ENCODE measurements at regions not wholly inside any gene's neighbourhood (a gene's known extent, or its start where the extent isn't known, plus 50 kb on each side); places are given as distances from the start of the nearest gene placed in this dataset.

DNA sequence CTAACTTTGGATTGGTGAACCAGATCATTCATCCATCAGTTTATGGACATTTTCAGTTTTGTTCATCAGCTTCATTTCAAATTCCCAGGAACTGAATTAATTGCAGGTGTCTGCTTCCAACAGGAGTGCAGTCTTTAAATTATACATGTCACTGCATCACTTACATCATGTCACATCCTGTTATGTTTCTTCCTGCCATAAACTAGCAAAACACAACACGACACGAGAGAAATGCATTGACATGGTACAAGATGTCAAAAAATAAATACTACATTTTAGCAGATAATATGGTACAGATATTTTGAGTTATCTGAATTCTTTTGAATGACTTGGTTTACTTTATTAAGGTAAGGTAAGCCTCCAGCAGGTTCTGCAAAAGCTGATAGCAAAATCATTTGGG, 415.5 kb downstream of the NR2F1-AS1 start:
- TF ChIP-seq, protein P1, sequence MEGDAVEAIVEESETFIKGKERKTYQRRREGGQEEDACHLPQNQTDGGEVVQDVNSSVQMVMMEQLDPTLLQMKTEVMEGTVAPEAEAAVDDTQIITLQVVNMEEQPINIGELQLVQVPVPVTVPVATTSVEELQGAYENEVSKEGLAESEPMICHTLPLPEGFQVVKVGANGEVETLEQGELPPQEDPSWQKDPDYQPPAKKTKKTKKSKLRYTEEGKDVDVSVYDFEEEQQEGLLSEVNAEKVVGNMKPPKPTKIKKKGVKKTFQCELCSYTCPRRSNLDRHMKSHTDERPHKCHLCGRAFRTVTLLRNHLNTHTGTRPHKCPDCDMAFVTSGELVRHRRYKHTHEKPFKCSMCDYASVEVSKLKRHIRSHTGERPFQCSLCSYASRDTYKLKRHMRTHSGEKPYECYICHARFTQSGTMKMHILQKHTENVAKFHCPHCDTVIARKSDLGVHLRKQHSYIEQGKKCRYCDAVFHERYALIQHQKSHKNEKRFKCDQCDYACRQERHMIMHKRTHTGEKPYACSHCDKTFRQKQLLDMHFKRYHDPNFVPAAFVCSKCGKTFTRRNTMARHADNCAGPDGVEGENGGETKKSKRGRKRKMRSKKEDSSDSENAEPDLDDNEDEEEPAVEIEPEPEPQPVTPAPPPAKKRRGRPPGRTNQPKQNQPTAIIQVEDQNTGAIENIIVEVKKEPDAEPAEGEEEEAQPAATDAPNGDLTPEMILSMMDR (conservative IDR thresholded peaks at IDR 0.05): no peak
- no peak for TF ChIP-seq ZFX (IDR thresholded peaks at IDR 0.05)
- H3K27ac ChIP-seq: no peak overlapping the region

DNA sequence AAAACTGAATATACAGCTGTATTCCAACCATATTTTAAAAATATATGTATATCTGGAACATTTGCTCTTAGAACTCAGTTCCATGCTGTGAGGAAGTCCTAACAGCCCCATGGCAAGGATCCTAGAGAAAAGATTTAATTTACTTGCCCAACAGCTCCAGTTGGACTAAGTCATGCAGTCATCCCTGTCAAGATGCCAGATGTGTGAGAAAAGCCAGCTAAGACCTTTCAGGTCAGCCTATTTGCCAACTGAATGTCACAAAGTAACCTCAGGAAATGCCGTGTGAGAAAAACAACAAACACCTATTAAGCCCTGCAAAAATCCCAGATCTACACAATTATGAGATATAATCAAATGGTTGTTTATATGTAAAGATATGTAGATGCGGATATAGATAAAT, 416.3 kb downstream of the NR2F1-AS1 start:
- no peak overlapping the region for H3K27ac ChIP-seq
- TF ChIP-seq ZFX (IDR thresholded peaks at IDR 0.05): no peak
- TF ChIP-seq, protein P1 (conservative IDR thresholded peaks at IDR 0.05): no peak

DNA sequence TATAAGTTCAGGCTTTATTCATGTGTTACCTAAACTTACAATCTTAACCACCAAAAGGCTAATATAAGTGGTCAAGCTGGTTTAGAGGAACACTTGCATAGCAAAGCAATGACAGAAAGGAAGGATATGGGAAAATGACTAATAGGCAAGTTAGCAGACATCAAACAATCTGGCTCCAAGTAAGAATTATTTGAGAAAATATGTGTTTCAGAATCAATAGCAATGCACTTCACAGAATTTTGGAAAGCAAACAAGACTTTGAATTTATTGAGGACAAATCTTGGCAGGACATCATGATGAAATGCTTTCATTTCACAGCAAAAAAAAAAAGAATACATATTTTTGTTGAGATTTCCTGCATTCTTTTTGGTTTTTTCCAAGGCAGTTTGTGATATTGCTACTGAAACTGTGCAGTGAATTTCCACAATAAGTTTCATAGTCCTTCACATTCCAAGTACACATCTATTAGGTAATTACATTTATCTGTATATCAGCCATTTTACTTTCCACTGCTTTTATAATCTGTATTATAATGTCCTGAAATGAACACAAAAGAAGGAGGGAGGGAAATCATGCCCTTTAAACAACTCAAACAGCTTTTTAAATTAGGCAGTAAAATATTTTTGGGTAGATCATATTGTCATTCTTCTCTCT, 417.9 kb downstream of the NR2F1-AS1 start:
- TF ChIP-seq, protein P1 (conservative IDR thresholded peaks at IDR 0.05): no peak
- no peak for TF ChIP-seq ZFX (IDR thresholded peaks at IDR 0.05)
- no peak overlapping the region for H3K27ac ChIP-seq

DNA sequence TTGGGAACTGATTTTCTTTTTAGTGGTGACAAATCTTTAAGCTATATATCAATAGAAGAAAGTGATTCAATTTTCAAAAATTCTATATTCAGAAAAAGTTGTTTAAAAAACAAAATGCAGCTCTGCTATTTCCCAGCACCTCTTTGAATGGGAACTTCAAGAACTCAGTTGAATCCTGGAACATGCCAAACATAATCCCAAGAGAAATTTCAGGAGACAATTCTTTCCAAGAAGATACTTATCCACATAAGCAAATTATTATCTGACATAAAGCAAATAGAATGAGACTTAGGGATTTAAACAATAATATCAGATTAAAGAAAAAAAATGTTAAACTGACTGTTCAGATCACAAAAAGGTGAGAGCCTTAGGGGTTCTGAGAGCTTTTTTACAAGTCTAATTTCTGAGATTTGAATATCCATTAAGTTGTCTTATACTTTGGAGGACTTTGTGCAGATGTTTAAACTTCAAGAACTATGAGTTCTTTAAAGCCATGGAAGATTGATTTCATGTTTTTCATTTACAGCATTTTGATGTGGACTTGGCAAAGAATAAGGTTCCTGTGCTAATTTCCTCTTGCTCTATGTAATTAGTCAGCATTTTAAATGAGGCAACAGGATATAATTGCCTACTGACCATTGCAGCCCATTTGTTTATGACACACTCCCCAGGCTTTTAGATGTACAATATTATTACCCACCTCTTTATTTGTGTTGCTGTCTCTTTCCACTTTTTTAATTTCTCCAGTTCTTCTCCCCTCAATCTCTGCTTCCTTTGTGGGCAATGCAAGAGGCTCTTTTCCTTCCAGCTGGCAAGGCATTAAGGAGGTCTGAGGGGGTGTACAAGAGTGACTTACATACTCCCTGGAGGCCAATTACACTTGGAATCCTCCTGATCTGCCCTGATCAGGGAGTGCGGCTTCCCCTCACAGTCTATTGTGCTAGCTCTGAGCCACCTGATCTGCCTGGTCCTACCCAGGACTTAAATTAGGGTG, 419.1 kb downstream of the NR2F1-AS1 start:
- no peak overlapping the region for H3K27ac ChIP-seq
- no peak for TF ChIP-seq ZFX (IDR thresholded peaks at IDR 0.05)
- TF ChIP-seq, protein P1 (conservative IDR thresholded peaks at IDR 0.05): no peak

DNA sequence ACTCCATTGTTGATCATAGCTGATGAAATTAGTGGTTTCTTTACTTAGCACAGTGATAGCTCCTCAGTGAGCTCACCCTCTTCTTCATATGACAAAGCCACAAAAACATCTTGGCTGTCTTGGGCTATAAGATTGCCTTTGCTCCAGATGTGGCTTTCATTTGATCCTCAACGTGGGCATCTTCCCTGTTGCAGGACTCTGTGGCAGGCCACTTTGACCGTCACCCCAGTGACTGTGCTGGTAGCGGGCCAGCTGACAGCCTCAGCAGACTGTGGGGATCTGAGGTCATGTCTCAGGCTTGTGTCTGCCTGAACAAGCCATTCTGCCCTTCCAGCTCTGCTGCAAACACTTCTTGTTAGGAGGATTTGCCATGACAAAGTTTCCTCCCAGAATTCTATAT, 422.2 kb downstream of the NR2F1-AS1 start:
- TF ChIP-seq, protein P1 (conservative IDR thresholded peaks at IDR 0.05): no peak
- no peak for TF ChIP-seq ZFX (IDR thresholded peaks at IDR 0.05)

DNA sequence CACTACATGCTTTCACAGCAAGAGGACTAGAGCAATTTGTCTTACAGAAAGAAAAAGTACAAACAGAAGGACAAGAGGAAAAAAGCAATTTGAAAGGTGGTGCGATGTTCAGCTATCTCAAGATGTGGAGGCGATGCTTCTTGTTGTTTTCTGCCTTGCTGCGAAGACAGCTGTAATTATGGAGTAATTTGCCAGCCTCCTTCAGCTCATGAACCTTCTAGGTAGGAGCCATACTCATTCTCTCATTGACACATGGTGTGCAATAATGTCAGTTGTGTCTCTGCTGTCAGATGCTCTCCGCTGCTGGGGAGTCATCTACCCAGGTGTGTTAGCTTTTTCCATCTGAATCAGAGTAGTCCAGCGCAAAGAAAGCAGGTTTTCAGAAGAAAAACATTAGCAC, 424.5 kb downstream of the NR2F1-AS1 start:
- no peak overlapping the region for H3K27ac ChIP-seq
- no peak for TF ChIP-seq ZFX (IDR thresholded peaks at IDR 0.05)
- TF ChIP-seq, protein P1 (conservative IDR thresholded peaks at IDR 0.05): no peak

More for the DNA sequence above, 422.2 kb downstream of the NR2F1-AS1 start:
- no peak overlapping the region for H3K27ac ChIP-seq

DNA sequence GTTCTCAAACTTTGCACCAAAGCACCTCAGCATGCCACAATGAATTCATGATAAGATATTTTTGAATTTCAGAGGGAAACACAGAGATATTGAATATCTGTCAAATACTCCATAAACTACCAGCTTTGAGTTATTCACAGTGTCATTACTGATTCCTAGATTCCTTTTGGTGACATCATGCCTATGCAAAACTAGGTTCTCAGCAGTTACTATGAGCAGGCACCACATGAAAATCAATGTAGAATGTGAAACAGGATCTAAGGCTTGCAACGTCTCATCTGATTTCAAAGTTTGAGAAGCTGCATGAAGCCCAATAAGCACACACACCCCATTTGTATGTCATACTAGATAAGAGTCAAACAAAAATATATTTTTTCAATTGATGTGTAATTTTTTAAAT, 426.5 kb downstream of the NR2F1-AS1 start:
- H3K27ac ChIP-seq: no peak overlapping the region
- TF ChIP-seq, protein P1 (conservative IDR thresholded peaks at IDR 0.05): no peak
- TF ChIP-seq ZFX (IDR thresholded peaks at IDR 0.05): no peak
